Activated CD4-positive, alpha-beta memory T cell treated with anti-CD3 and anti-CD28 coated beads for 36 hours (primary cell): ENCODE measurements at regions not wholly inside any gene's neighbourhood (a gene's known extent, or its start where the extent isn't known, plus 50 kb on each side); places are given as distances from the start of the nearest gene placed in this dataset.

Source experiments
- CTCF ChIA-PET: fragments of 350-600 bp; sonication (Branson Sonifier 250); formaldehyde crosslinking; loops from one replicate; lab custom pipeline; 2021; ENCODE audit warnings: antibody characterized with exemption, inconsistent platforms; lab: Charles Lee
- POLR2A ChIA-PET: fragments of 350-600 bp; sonication (Branson Sonifier 250); formaldehyde crosslinking; loops from one replicate; lab custom pipeline; 2021; ENCODE audit warnings: antibody characterized with exemption; lab: Charles Lee
- DNase-seq: peaks from one replicate; pipeline ENCODE4 v3.0.0-alpha.2; 2020
- H3K27ac Mint-ChIP-seq: one replicate; pipeline ENCODE4 v1.8.0; 2021; ENCODE audit warnings: mixed read lengths
- H3K27me3 Mint-ChIP-seq: one replicate; pipeline ENCODE4 v1.8.0; 2021; ENCODE audit warnings: mixed read lengths
- H3K36me3 Mint-ChIP-seq: one replicate; pipeline ENCODE4 v1.8.0; 2021; ENCODE audit warnings: mixed read lengths
- H3K4me1 Mint-ChIP-seq: one replicate; pipeline ENCODE4 v1.8.0; 2021; ENCODE audit warnings: low read depth, mixed read lengths
- H3K4me3 Mint-ChIP-seq: one replicate; pipeline ENCODE4 v1.8.0; 2021; ENCODE audit warnings: mild to moderate bottlenecking, mixed read lengths
- H3K9me3 Mint-ChIP-seq: one replicate; pipeline ENCODE4 v1.8.0; 2021; ENCODE audit warnings: mixed read lengths
- intact Hi-C: fragments of 100-400 bp; cut with micrococcal nuclease; formaldehyde crosslinking; loops from one replicate; pipeline ENCODE4 v1.15.1; 2023

DNA sequence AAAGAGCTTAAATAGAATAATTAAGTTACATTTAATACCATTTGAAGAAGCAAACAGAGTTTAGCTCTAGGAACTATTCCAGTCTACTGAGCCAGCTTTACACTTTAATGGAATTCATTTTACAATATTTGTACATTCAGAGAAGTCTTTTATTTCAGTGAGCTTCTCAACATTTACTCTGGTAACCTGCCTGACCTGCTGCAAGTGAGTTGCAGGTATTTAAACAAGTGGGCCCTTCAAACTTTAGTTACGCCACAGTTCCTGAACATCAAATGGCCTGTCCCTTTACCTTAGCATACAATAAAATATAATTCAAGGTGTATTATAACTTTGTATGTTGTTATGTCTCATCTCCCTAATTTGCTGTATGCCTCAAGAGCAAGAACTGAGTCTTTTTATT is 121.6 kb upstream of the SEMA3C start:
- H3K27me3 Mint-ChIP-seq: no peaks in the 10 kb centered on the region
- ChIA-PET CTCF (no interaction called here), POLR2A (no interaction called here)
- no peak for DNase-seq
- H3K36me3 Mint-ChIP-seq: no peaks in the 10 kb centered on the region
- no peaks in the 10 kb centered on the region for H3K4me1 Mint-ChIP-seq
- H3K27ac Mint-ChIP-seq: no peak overlapping the region
- intact Hi-C loops: no loop called here
- H3K9me3 Mint-ChIP-seq: peaks cover 13% of the 10 kb centered on the region
- H3K4me3 Mint-ChIP-seq: no peak overlapping the region

DNA sequence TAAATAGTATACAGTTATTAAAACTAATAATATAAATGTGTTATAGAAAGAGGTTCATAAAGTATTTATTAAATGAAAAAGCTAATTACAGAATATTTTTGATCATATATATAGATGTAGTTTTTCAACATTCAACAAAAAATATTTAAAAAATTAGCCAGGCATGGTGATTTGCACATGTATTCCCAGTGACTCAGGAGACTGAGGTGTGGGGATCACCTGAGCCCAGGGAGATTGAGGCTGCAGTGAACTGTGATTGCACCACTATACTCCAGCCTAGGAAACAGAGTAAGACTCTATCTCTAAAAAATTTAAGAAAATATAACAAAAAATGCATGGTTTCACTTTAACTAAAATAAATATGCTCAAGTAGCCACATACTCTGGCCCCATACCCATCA is 118.0 kb upstream of the SEMA3C start:
- no peaks in the 10 kb centered on the region for H3K4me1 Mint-ChIP-seq
- peaks cover 12% of the 10 kb centered on the region for H3K9me3 Mint-ChIP-seq
- no peak overlapping the region for H3K4me3 Mint-ChIP-seq
- H3K27ac Mint-ChIP-seq: no peak overlapping the region
- no peaks in the 10 kb centered on the region for H3K27me3 Mint-ChIP-seq
- POLR2A ChIA-PET: no interaction called here
- CTCF ChIA-PET: no interaction called here
- intact Hi-C loops: no loop called here
- DNase-seq: no peak
- no peaks in the 10 kb centered on the region for H3K36me3 Mint-ChIP-seq

GRCh38 chr7:81036057-81036456 is 117.2 kb upstream of the SEMA3C start:
- no peak for DNase-seq
- Mint-ChIP-seq H3K9me3 (peaks cover 9% of the 10 kb centered on the region), H3K4me1 (no peaks in the 10 kb centered on the region), H3K36me3 (no peaks in the 10 kb centered on the region), H3K4me3 (no peak overlapping the region), H3K27ac (no peak overlapping the region), H3K27me3 (no peaks in the 10 kb centered on the region)
- CTCF ChIA-PET: no interaction called here
- POLR2A ChIA-PET: no interaction called here
- intact Hi-C loops: no loop called here

DNA sequence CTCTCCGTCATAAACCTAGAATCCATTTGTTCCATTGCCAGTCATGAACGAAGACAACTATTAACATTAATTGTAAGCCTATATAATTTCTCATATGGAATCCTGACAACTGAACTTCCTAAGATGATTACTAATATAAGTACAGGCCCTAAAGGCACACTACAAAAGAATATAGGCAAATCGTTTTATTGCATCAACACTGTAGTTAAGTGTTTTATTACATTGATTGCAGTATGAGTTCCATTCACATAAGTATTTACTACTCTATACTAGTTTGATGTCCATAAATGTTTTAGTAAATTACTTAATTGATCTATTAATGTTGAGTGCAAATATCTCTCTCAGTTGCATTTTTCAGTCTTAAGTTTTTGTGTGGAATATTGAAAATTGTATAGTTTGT is 113.1 kb upstream of the SEMA3C start:
- CTCF ChIA-PET: no interaction called here
- Mint-ChIP-seq H3K36me3 (no peaks in the 10 kb centered on the region), H3K4me3 (no peak overlapping the region), H3K4me1 (no peaks in the 10 kb centered on the region), H3K9me3 (peaks cover 12% of the 10 kb centered on the region), H3K27me3 (no peaks in the 10 kb centered on the region), H3K27ac (no peak overlapping the region)
- intact Hi-C loops: no loop called here
- DNase-seq: no peak
- POLR2A ChIA-PET: no interaction called here

GRCh38 chr7:81031243-81031642 is 112.4 kb upstream of the SEMA3C start:
- CTCF ChIA-PET: no interaction called here
- intact Hi-C loops: no loop called here
- H3K4me3 Mint-ChIP-seq: no peak overlapping the region

DNA sequence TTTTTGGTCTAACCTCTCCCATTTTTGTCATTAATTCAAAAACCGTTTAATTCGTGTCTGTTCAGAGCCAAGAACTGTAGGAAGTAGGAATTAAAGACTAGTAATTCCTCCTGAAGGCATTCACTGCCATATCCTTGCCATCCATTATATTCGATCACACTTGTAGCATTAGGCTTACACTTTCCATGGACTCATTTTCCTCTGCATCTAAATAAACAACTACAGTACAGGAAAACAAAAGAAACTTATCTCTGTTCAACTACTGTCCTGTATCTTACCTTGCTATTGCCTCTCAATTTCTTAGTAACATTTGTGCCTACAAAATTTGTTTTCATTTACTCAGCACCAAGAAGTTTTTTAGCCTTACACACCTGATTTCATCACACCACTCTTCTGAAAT is 111.6 kb upstream of the SEMA3C start:
- intact Hi-C loops: no loop called here
- peaks cover 12% of the 10 kb centered on the region for H3K9me3 Mint-ChIP-seq
- H3K4me1 Mint-ChIP-seq: no peaks in the 10 kb centered on the region
- DNase-seq: no peak
- POLR2A ChIA-PET: no interaction called here
- H3K27ac Mint-ChIP-seq: no peak overlapping the region
- CTCF ChIA-PET: no interaction called here
- H3K36me3 Mint-ChIP-seq: no peaks in the 10 kb centered on the region
- H3K4me3 Mint-ChIP-seq: no peak overlapping the region
- no peaks in the 10 kb centered on the region for H3K27me3 Mint-ChIP-seq

More at GRCh38 chr7:81031243-81031642, 112.4 kb upstream of the SEMA3C start:
- no peaks in the 10 kb centered on the region for H3K36me3 Mint-ChIP-seq
- DNase-seq: no peak
- peaks cover 12% of the 10 kb centered on the region for H3K9me3 Mint-ChIP-seq
- no peaks in the 10 kb centered on the region for H3K4me1 Mint-ChIP-seq
- H3K27me3 Mint-ChIP-seq: no peaks in the 10 kb centered on the region
- POLR2A ChIA-PET: no interaction called here
- no peak overlapping the region for H3K27ac Mint-ChIP-seq

- no peak for DNase-seq
- intact Hi-C loops: no loop called here
- Mint-ChIP-seq H3K9me3 (peaks cover 9% of the 10 kb centered on the region), H3K36me3 (no peaks in the 10 kb centered on the region), H3K4me3 (no peak overlapping the region), H3K27me3 (no peaks in the 10 kb centered on the region), H3K27ac (no peak overlapping the region), H3K4me1 (no peaks in the 10 kb centered on the region)
- CTCF ChIA-PET: no interaction called here
- POLR2A ChIA-PET: no interaction called here
These were observed 110.7 kb upstream of the SEMA3C start for GRCh38 chr7:81029511-81029910.

- no peaks in the 10 kb centered on the region for H3K27me3 Mint-ChIP-seq
- no peak overlapping the region for H3K27ac Mint-ChIP-seq
- no peaks in the 10 kb centered on the region for H3K4me1 Mint-ChIP-seq
- ChIA-PET CTCF (no interaction called here), POLR2A (no interaction called here)
- H3K36me3 Mint-ChIP-seq: no peaks in the 10 kb centered on the region
- no peak for DNase-seq
- H3K9me3 Mint-ChIP-seq: peaks cover 6% of the 10 kb centered on the region
- intact Hi-C loops: no loop called here
- no peak overlapping the region for H3K4me3 Mint-ChIP-seq
These were observed 106.5 kb upstream of the SEMA3C start for GRCh38 chr7:81025360-81025759.

GRCh38 chr7:81014908-81015307 is 96.1 kb upstream of the SEMA3C start:
- POLR2A ChIA-PET: no interaction called here
- Mint-ChIP-seq H3K4me1 (no peaks in the 10 kb centered on the region), H3K36me3 (no peaks in the 10 kb centered on the region), H3K9me3 (peaks cover 6% of the 10 kb centered on the region), H3K27ac (no peak overlapping the region), H3K27me3 (no peaks in the 10 kb centered on the region), H3K4me3 (no peak overlapping the region)
- CTCF ChIA-PET: no interaction called here
- intact Hi-C loops: no loop called here
- DNase-seq: no peak

DNA sequence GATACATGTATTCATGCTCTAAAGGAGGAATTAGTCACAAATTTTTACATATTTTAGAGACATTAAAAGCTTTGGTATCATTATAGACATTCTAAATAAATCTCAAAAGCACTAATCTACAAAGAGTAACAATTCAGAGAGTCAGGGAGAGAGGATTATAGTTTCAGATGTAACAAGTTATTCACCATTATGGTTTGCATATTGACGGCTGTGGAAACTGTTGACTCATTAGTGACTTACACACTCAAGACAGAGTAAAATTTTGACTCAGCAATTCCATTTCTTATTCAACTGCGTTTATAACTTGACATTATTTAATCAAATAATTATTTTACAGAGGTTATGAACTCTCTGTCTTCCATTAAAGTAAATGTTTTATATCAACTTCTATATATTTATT is 95.4 kb upstream of the SEMA3C start:
- POLR2A ChIA-PET: no interaction called here
- CTCF ChIA-PET: no interaction called here
- intact Hi-C loops: no loop called here
- H3K27me3 Mint-ChIP-seq: no peaks in the 10 kb centered on the region
- H3K4me1 Mint-ChIP-seq: no peaks in the 10 kb centered on the region
- H3K27ac Mint-ChIP-seq: no peak overlapping the region
- no peaks in the 10 kb centered on the region for H3K36me3 Mint-ChIP-seq
- no peak for DNase-seq
- H3K4me3 Mint-ChIP-seq: no peak overlapping the region
- peaks cover 6% of the 10 kb centered on the region for H3K9me3 Mint-ChIP-seq

- no peak overlapping the region for H3K27ac Mint-ChIP-seq
- ChIA-PET CTCF (no interaction called here), POLR2A (no interaction called here)
- intact Hi-C loops: no loop called here
- no peak for DNase-seq
- H3K36me3 Mint-ChIP-seq: no peaks in the 10 kb centered on the region
- no peaks in the 10 kb centered on the region for H3K4me1 Mint-ChIP-seq
- no peak overlapping the region for H3K4me3 Mint-ChIP-seq
- peaks cover 12% of the 10 kb centered on the region for H3K9me3 Mint-ChIP-seq
- no peaks in the 10 kb centered on the region for H3K27me3 Mint-ChIP-seq
These were observed 94.4 kb upstream of the SEMA3C start for GRCh38 chr7:81013083-81013817.

GRCh38 chr7:81008901-81009300 is 90.0 kb upstream of the SEMA3C start:
- intact Hi-C loops: no loop called here
- Mint-ChIP-seq H3K27ac (no peak overlapping the region), H3K27me3 (no peaks in the 10 kb centered on the region), H3K4me1 (no peaks in the 10 kb centered on the region), H3K9me3 (peaks cover 18% of the 10 kb centered on the region), H3K4me3 (no peak overlapping the region), H3K36me3 (no peaks in the 10 kb centered on the region)
- ChIA-PET CTCF (no interaction called here), POLR2A (no interaction called here)
- DNase-seq: no peak

GRCh38 chr7:81007051-81007450 is 88.2 kb upstream of the SEMA3C start:
- Mint-ChIP-seq H3K27ac (no peak overlapping the region), H3K36me3 (no peaks in the 10 kb centered on the region), H3K9me3 (peaks cover 14% of the 10 kb centered on the region), H3K4me3 (no peak overlapping the region), H3K27me3 (no peaks in the 10 kb centered on the region), H3K4me1 (no peaks in the 10 kb centered on the region)
- intact Hi-C loops: no loop called here
- DNase-seq: no peak
- ChIA-PET CTCF (no interaction called here), POLR2A (no interaction called here)
